ENCODE measurements at regions not wholly inside any gene's neighbourhood (a gene's known extent, or its start where the extent isn't known, plus 50 kb on each side); places are given as distances from the start of the nearest gene placed in this dataset.

DNA sequence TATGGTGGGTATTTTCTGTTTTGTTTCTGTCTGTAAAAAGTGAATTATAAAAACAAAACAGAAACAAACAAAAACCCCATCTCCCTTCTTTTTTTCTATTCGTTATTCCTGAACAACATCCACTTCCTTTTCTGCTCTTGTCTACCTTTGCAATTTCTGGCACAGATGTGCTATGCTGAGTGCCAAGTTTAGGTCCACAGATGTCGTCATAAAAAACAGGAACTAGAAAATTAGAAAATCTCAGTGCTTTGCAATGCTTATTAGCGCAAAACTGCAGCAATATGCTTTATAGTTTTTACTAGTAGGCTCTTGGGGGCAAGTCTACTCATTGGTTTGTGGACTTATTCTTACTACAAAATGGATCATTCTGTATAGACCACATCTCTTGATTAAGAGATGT, 94.2 kb upstream of the PRKCQ start:
- H3K27ac ChIP-seq (ENCODE audit: extremely low read depth, low read depth, low read length) = no peak overlapping the region
- ChIA-PET POLR2A (no interaction called here), CTCF (ENCODE audit: low intra/inter-chr PET ratio) (no interaction called here)
- no peak overlapping the region for H3K4me3 ChIP-seq
- H3K9me3 ChIP-seq (replicated peaks; ENCODE audit: control insufficient read depth, insufficient read depth, low read depth, low read length) = no peaks in the 10 kb centered on the region
- H3K36me3 ChIP-seq (ENCODE audit: control insufficient read depth, insufficient read depth, low read length) = no peaks in the 10 kb centered on the region
- no peaks in the 10 kb centered on the region for H4K20me1 ChIP-seq (replicated peaks; ENCODE audit: control insufficient read depth, insufficient read depth, low read length)
- 2% methylated on average over 3 of the region's 3 CpGs for WGBS (ENCODE audit: insufficient coverage, low coverage, missing lambda C conversion rate)
- H3K79me2 ChIP-seq (ENCODE audit: control insufficient read depth, insufficient read depth, low read length) = no peaks in the 10 kb centered on the region
- no peak for TF ChIP-seq XRCC5 (IDR thresholded peaks at IDR 0.05; ENCODE audit: low read depth, low read length)
- TF ChIP-seq YBX1 (IDR thresholded peaks at IDR 0.05) = no peak
- no peak for TF ChIP-seq PURB (CRISPR knock-in tag; IDR thresholded peaks at IDR 0.05; ENCODE audit: low read depth)
- no peak for TF ChIP-seq HDGF (IDR thresholded peaks at IDR 0.05)
- no peak for TF ChIP-seq KDM1A (IDR thresholded peaks at IDR 0.05)
- TF ChIP-seq DPF2 (IDR thresholded peaks at IDR 0.05) = no peak
- TF ChIP-seq TAF15 (IDR thresholded peaks at IDR 0.05; ENCODE audit: low read depth, low read length) = no peak
- no peak overlapping the region for H3K9ac ChIP-seq (ENCODE audit: insufficient read depth in 1 of 2, low read depth in 2 of 2, low read length in 2 of 2)
- BruUV-seq (replicated peaks) = no TSS peak
- no peaks in the 10 kb centered on the region for H3K9me1 ChIP-seq (ENCODE audit: control insufficient read depth, insufficient read depth, low read length)
- H3K4me1 ChIP-seq (replicated peaks in 1 of 2; ENCODE audit: control insufficient read depth in 2 of 2, insufficient read depth in 2 of 2, low read length in 2 of 2) = no peaks in the 10 kb centered on the region
- H3K27me3 ChIP-seq (ENCODE audit: control insufficient read depth in 2 of 2, insufficient read depth in 2 of 2, low read length in 2 of 2) = peaks cover 0 to 14% of the 10 kb centered on the region in 2 experiments; a peak in 2 of 5 replicates
- no peak overlapping the region for H3K4me2 ChIP-seq (ENCODE audit: insufficient read depth, low read length)
- H2AFZ ChIP-seq (ENCODE audit: low read depth, low read length) = no peak overlapping the region
- FAIRE-seq (no peak), DNase-seq (ENCODE audit: extremely low read depth in 1 of 4, low spot score in 3 of 4) (no peak), ATAC-seq (no peak)
- in situ Hi-C loops (cut with MboI) = loop anchor here (5.0 to 25.0 kb wide), 2 partner anchors 247 to 562 kb away; no protein-coding TSS in a partner anchor
- intact Hi-C loops (cut with micrococcal nuclease) = loop anchor here (5.0 kb wide), 1 partner anchor 743 kb away; no protein-coding TSS in a partner anchor

- no TSS peak for BruUV-seq (replicated peaks)
- Histone ChIP-seq H3K27ac (ENCODE audit: extremely low read depth, low read depth, low read length) (no peak overlapping the region), H3K4me1 (replicated peaks in 1 of 2; ENCODE audit: control insufficient read depth in 2 of 2, insufficient read depth in 2 of 2, low read length in 2 of 2) (no peaks in the 10 kb centered on the region), H4K20me1 (replicated peaks; ENCODE audit: control insufficient read depth, insufficient read depth, low read length) (no peaks in the 10 kb centered on the region), H3K27me3 (ENCODE audit: control insufficient read depth in 2 of 2, insufficient read depth in 2 of 2, low read length in 2 of 2) (peaks cover 0 to 11% of the 10 kb centered on the region in 2 experiments; a peak in 2 of 5 replicates), H3K9me1 (ENCODE audit: control insufficient read depth, insufficient read depth, low read length) (no peaks in the 10 kb centered on the region), H3K9ac (ENCODE audit: insufficient read depth in 1 of 2, low read depth in 2 of 2, low read length in 2 of 2) (no peak overlapping the region), H3K9me3 (replicated peaks; ENCODE audit: control insufficient read depth, insufficient read depth, low read depth, low read length) (no peaks in the 10 kb centered on the region), H3K79me2 (ENCODE audit: control insufficient read depth, insufficient read depth, low read length) (no peaks in the 10 kb centered on the region), H3K4me2 (ENCODE audit: insufficient read depth, low read length) (no peak overlapping the region), H3K36me3 (ENCODE audit: control insufficient read depth, insufficient read depth, low read length) (no peaks in the 10 kb centered on the region), H3K4me3 (no peak overlapping the region), H2AFZ (ENCODE audit: low read depth, low read length) (no peak overlapping the region)
- FAIRE-seq (no peak), ATAC-seq (no peak), DNase-seq (ENCODE audit: extremely low read depth in 1 of 4, low spot score in 3 of 4) (no peak)
- 1% methylated on average over 6 of the region's 6 CpGs for WGBS (ENCODE audit: insufficient coverage, low coverage, missing lambda C conversion rate)
- ChIA-PET CTCF (ENCODE audit: low intra/inter-chr PET ratio) (no interaction called here), POLR2A (no interaction called here)
- in situ Hi-C loops (cut with MboI) (loop anchor here (5.0 to 25.0 kb wide), 2 partner anchors 245 to 560 kb away; no protein-coding TSS in a partner anchor), intact Hi-C loops (cut with micrococcal nuclease) (loop anchor here (5.0 kb wide), 1 partner anchor 745 kb away; no protein-coding TSS in a partner anchor)
- TF ChIP-seq IRF2 (CRISPR knock-in tag; IDR thresholded peaks at IDR 0.05) (no peak), JUNB (CRISPR knock-in tag; conservative IDR thresholded peaks at IDR 0.05) (no peak), FOXJ3 (CRISPR knock-in tag; IDR thresholded peaks at IDR 0.05) (no peak), BHLHE40 (IDR thresholded peaks at IDR 0.05; ENCODE audit: low read length) (no peak), RCOR1 (IDR thresholded peaks at IDR 0.05; ENCODE audit: borderline replicate concordance in 1 of 2, low read depth in 2 of 2, low read length in 2 of 2) (no peak), GATAD2A (IDR thresholded peaks at IDR 0.05) (no peak), PML (IDR thresholded peaks at IDR 0.05; ENCODE audit: low read length) (no peak), KLF13 (tag; IDR thresholded peaks at IDR 0.05; ENCODE audit: borderline replicate concordance, low read depth) (no peak)
- TF ChIP-seq, protein P1, sequence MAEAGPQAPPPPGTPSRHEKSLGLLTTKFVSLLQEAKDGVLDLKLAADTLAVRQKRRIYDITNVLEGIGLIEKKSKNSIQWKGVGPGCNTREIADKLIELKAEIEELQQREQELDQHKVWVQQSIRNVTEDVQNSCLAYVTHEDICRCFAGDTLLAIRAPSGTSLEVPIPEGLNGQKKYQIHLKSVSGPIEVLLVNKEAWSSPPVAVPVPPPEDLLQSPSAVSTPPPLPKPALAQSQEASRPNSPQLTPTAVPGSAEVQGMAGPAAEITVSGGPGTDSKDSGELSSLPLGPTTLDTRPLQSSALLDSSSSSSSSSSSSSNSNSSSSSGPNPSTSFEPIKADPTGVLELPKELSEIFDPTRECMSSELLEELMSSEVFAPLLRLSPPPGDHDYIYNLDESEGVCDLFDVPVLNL (CRISPR knock-in tag; IDR thresholded peaks at IDR 0.05; ENCODE audit: low read depth) = no peak
- TF ChIP-seq, protein P2, sequence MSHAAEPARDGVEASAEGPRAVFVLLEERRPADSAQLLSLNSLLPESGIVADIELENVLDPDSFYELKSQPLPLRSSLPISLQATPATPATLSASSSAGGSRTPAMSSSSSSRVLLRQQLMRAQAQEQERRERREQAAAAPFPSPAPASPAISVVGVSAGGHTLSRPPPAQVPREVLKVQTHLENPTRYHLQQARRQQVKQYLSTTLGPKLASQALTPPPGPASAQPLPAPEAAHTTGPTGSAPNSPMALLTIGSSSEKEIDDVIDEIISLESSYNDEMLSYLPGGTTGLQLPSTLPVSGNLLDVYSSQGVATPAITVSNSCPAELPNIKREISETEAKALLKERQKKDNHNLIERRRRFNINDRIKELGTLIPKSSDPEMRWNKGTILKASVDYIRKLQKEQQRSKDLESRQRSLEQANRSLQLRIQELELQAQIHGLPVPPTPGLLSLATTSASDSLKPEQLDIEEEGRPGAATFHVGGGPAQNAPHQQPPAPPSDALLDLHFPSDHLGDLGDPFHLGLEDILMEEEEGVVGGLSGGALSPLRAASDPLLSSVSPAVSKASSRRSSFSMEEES (CRISPR knock-in tag; IDR thresholded peaks at IDR 0.05) = no peak
These were observed 91.9 kb upstream of the PRKCQ start for GRCh38 chr10:6671976-6672375.
